Stomach (tissue), 8 donors: ENCODE measurements at regions not wholly inside any gene's neighbourhood (a gene's known extent, or its start where the extent isn't known, plus 50 kb on each side); places are given as distances from the start of the nearest gene placed in this dataset.

Source experiments
- DNase-seq, 2 donors: peaks; one replicate each; pipeline versions ENCODE4 v3.0.0 to v3.0.0-alpha.2; 2013 to 2019
- H3K27ac ChIP-seq, 5 donors: fragments of 200-600 bp in 4 of 5; sonication (generic) in 4 of 5; one replicate each; pipeline ENCODE4 v1.5.1; 2013 to 2019; ENCODE audit warnings: mild to moderate bottlenecking in 1 of 5, moderate library complexity in 1 of 5
- H3K27me3 ChIP-seq, 3 donors: fragments of 200-600 bp; sonication (generic); one replicate each; pipeline ENCODE4 v1.5.1; 2017 to 2019; ENCODE audit warnings: mixed run types in 1 of 3
- H3K36me3 ChIP-seq, 4 donors: fragments of 200-600 bp; sonication (generic); 1 replicate in 3 of 4; 2 replicates in 1 of 4; pipeline ENCODE4 v1.5.1; 2016 to 2019
- H3K4me1 ChIP-seq, 4 donors: fragments of 200-600 bp; sonication (generic); one replicate each; pipeline ENCODE4 v1.5.1; 2016 to 2019
- H3K4me3 ChIP-seq, 4 donors: fragments of 200-600 bp; sonication (generic) in 3 of 4; one replicate each; pipeline ENCODE4 v1.5.1; 2016 to 2019; ENCODE audit warnings: mild to moderate bottlenecking in 1 of 4
- H3K9me3 ChIP-seq, 4 donors: fragments of 200-600 bp; sonication (generic); one replicate each; pipeline ENCODE4 v1.5.1; 2016 to 2019
- EP300 ChIP-seq: sonication (generic); formaldehyde crosslinking; IDR thresholded peaks from one replicate; pipeline ENCODE4 v1.6.1; 2017; ENCODE audit warnings: antibody characterized with exemption
- POLR2A ChIP-seq, 4 donors: fragments of 450-650 bp; IDR thresholded peaks; one replicate each; pipeline ENCODE4 v1.6.1; 2016; ENCODE audit warnings: antibody characterized with exemption in 4 of 4, control low read depth in 2 of 4, mild to moderate bottlenecking in 1 of 4, moderate library complexity in 1 of 4
- POLR2AphosphoS5 ChIP-seq, 3 donors: sonication (generic); formaldehyde crosslinking; IDR thresholded peaks; one replicate each; pipeline ENCODE4 v1.6.1; 2016; ENCODE audit warnings: antibody characterized with exemption in 3 of 3
- WGBS, 5 donors: extraction: QIAGEN DNeasy Blood & Tissue Kit in 3 of 5; methylation state at CpG; one replicate each; pipeline versions ENCODE4 v1.1.5 to v1.1.7; 2013 to 2018; 5-methylcytosine and 5-hydroxymethylcytosine counted together
- intact Hi-C: fragments of 100-400 bp; cut with DNase I; formaldehyde crosslinking; loops from one replicate; pipeline ENCODE4 v1.15.1; 2023; ENCODE audit warnings: low total_unique reads
- TF ChIP-seq, protein P1 (sequence below), 7 experiments: fragments of 450-650 bp in 4 of 7; fragments of 200-600 bp in 3 of 7; sonication (generic) in 3 of 7; IDR thresholded peaks; one replicate each; pipeline ENCODE4 v1.5.1; 2016 to 2019; ENCODE audit warnings: antibody characterized with exemption in 7 of 7, control low read depth in 2 of 7, mild to moderate bottlenecking in 1 of 7
- donor health status: healthy with polysubstance abuse.
- donor health status: Bipolar disorder and iron deficiency.
- donor health status: healthy.

DNA sequence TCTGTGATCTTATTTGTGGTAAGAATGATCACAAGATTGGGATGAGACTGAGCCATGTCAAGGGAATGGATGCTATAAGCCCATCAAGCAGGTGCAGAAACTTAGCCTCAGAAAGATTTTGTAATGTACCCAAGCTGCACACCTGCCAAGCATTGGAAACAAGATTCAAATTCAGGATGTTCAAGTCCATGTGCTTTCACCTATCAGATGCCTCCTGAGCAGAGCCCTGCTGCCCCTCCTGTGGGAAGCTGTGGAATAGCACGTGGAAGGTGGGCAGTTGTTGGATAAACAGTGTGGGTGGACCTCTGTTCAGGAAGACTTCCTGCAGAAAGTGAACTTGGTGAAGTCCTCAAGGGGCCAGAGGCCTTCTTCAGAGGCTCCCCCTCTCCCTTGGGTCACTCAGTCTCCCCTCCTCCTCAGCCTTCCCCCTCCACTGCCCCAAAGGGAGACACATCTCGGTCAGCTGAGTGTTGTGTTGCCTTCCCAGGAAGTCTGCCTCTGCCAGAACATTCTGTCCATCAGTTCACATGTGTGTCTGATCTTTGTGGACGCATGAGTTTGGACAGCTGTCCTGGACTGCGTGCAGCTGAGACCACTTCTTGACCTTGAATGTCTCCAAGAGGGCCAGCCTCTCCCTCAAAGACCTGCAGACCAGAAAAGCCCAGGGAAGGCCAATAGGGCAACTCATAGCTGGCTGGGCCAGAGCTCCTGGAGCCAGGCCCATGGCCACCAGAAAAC, 186.1 kb downstream of the INHBB start:
- DNase-seq, result no peak
- Histone ChIP-seq H3K27ac (no peak overlapping the region), H3K36me3 (no peaks in the 10 kb centered on the region), H3K4me3 (no peak overlapping the region), H3K9me3 (no peaks in the 10 kb centered on the region), H3K27me3 (peaks cover 0 to 13% (median 0%) of the 10 kb centered on the region in 3 donors), H3K4me1 (no peaks in the 10 kb centered on the region)
- 45 to 70% (median 62%) methylated on average over 4 of the region's 4 CpGs for WGBS, 5 donors
- TF ChIP-seq, protein P1, sequence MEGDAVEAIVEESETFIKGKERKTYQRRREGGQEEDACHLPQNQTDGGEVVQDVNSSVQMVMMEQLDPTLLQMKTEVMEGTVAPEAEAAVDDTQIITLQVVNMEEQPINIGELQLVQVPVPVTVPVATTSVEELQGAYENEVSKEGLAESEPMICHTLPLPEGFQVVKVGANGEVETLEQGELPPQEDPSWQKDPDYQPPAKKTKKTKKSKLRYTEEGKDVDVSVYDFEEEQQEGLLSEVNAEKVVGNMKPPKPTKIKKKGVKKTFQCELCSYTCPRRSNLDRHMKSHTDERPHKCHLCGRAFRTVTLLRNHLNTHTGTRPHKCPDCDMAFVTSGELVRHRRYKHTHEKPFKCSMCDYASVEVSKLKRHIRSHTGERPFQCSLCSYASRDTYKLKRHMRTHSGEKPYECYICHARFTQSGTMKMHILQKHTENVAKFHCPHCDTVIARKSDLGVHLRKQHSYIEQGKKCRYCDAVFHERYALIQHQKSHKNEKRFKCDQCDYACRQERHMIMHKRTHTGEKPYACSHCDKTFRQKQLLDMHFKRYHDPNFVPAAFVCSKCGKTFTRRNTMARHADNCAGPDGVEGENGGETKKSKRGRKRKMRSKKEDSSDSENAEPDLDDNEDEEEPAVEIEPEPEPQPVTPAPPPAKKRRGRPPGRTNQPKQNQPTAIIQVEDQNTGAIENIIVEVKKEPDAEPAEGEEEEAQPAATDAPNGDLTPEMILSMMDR (IDR thresholded peaks at IDR 0.05), result no peak
- TF ChIP-seq POLR2A (IDR thresholded peaks at IDR 0.05) (no peak), EP300 (no peak), POLR2AphosphoS5 (IDR thresholded peaks at IDR 0.05) (no peak)
- intact Hi-C loops, result no loop called here

DNA sequence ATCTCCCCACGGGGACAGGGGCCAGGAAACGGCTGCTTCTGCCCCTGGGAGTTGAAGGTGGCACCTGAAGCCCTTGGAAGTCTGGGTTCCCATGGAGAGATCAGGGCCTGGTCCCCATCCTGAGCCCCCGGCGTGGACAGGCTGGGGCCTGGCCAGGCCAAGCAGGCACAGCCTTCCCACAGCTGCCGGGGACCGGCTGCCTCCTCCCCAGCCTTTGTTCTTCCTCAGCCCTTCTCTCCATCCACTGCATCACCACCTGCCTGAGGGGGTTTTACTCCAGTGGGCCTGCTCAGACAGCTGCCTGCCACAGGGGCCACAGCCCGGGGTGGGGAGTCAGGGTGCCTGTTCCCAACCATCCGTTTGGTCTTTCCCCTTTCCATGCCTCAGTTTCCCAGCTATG, 187.7 kb downstream of the INHBB start:
- intact Hi-C loops, result no loop called here
- WGBS, 5 donors, result 79 to 91% (median 88%) methylated on average over 4 to 8 of the region's 8 CpGs
- no peak overlapping the region for H3K27ac ChIP-seq
- TF ChIP-seq, protein P1 (IDR thresholded peaks at IDR 0.05), result no peak
- no peak for TF ChIP-seq POLR2AphosphoS5 (IDR thresholded peaks at IDR 0.05)
- TF ChIP-seq EP300, result no peak
- TF ChIP-seq POLR2A (IDR thresholded peaks at IDR 0.05), result no peak
- H3K4me1 ChIP-seq, result no peaks in the 10 kb centered on the region
- H3K4me3 ChIP-seq, result no peak overlapping the region
- no peak for DNase-seq
- H3K27me3 ChIP-seq, result no peaks in the 10 kb centered on the region
- no peaks in the 10 kb centered on the region for H3K36me3 ChIP-seq
- H3K9me3 ChIP-seq, result no peaks in the 10 kb centered on the region

DNA sequence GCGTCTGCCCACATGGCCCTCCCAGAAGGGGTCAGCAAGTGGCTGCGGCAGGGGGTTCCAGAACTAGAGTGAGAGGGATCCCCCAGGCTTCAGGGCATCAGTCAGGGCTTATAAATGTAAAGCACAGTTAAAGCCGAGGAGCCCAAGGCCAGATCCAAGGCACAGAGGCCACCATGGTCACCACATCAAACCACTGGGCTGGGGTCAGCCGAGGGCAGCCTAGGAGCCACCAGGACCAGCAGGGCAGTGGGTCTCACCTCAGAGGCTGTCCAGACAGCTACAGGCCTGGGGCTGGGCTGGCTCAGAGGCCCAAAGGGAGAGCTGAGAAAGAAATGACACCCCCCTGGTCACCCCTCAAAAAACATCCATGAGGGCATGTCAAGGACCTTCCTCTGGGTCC, 188.5 kb downstream of the INHBB start:
- TF ChIP-seq, protein P1 (IDR thresholded peaks at IDR 0.05), result no peak
- TF ChIP-seq POLR2A (IDR thresholded peaks at IDR 0.05) (no peak), POLR2AphosphoS5 (IDR thresholded peaks at IDR 0.05) (no peak), EP300 (no peak)
- no peak overlapping the region for H3K27ac ChIP-seq
- no peaks in the 10 kb centered on the region for H3K27me3 ChIP-seq
- H3K9me3 ChIP-seq, result no peaks in the 10 kb centered on the region
- intact Hi-C loops, result no loop called here
- WGBS, 5 donors, result 88 to 95% (median 91%) methylated on average over 2 to 4 of the region's 4 CpGs
- H3K36me3 ChIP-seq, result no peaks in the 10 kb centered on the region
- H3K4me3 ChIP-seq, result no peak overlapping the region
- peaks cover 0 to 3% (median 0%) of the 10 kb centered on the region in 4 donors for H3K4me1 ChIP-seq
- DNase-seq, result no peak

DNA sequence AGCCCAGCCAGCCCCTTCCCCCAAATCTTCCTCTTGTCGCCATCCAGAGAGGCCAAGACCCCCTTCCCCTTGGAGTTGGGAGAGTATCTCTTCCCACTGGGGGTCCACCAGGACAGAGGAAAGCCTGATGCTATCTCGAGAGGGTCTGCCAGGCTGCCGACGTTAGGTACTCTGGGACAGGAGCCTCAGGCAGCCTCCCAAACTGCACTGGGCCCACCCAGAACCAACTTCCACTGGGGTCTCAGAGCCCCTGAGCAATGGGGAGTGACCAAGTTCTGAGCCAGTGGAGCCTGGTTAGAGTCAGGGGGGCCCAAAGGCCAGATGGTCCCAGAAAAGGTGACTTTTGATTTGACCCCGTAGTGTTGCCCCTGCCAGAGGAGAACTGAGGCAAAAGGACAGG, 189.1 kb downstream of the INHBB start:
- TF ChIP-seq EP300, result no peak
- TF ChIP-seq, protein P1 (IDR thresholded peaks at IDR 0.05), result no peak
- no peak for TF ChIP-seq POLR2A (IDR thresholded peaks at IDR 0.05)
- no peak for TF ChIP-seq POLR2AphosphoS5 (IDR thresholded peaks at IDR 0.05)
- no peaks in the 10 kb centered on the region for H3K27me3 ChIP-seq
- no peaks in the 10 kb centered on the region for H3K36me3 ChIP-seq
- H3K4me1 ChIP-seq, result peaks cover 0 to 10% (median 5%) of the 10 kb centered on the region in 4 donors
- no peak overlapping the region for H3K4me3 ChIP-seq
- H3K9me3 ChIP-seq, result no peaks in the 10 kb centered on the region
- DNase-seq, result no peak
- WGBS, 5 donors, result 83 to 94% (median 89%) methylated on average over 4 to 5 of the region's 5 CpGs
- intact Hi-C loops, result no loop called here
- no peak overlapping the region for H3K27ac ChIP-seq
